ENCODE measurements at regions not wholly inside any gene's neighbourhood (a gene's known extent, or its start where the extent isn't known, plus 50 kb on each side); places are given as distances from the start of the nearest gene placed in this dataset.

DNA sequence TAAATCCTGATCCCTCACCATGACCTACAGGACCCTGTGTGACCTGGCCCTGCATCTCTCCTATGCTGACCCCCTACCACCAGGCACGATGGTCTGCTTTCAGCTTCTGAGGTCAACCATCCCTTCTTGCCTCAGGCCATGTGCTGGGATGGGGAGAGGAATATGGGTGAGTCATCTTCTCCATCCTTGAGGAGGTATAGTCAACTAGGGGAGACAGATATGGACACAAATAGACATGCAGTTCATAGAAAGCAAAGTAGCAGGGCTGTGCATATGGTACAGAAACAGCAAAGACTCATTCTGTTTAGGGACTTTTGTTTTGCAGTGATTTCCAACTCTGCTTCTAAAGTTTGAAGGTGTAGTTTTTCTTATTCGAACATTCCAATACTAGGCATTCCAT, 250.8 kb upstream of the FGGY start:
- no peaks in the 10 kb centered on the region for H3K4me1 ChIP-seq (ENCODE audit: control insufficient read depth, insufficient read depth, low read length)
- no peaks in the 10 kb centered on the region for H3K27me3 ChIP-seq (ENCODE audit: control insufficient read depth, insufficient read depth, low read length)
- no peaks in the 10 kb centered on the region for H3K9me3 ChIP-seq (ENCODE audit: control insufficient read depth, insufficient read depth, low read length)
- H3K36me3 ChIP-seq (ENCODE audit: control insufficient read depth, insufficient read depth, low read length), result no peaks in the 10 kb centered on the region
- no peak overlapping the region for H3K4me3 ChIP-seq (ENCODE audit: low read depth, low read length)
- H3K9ac ChIP-seq (ENCODE audit: low read depth, low read length), result no peak overlapping the region

DNA sequence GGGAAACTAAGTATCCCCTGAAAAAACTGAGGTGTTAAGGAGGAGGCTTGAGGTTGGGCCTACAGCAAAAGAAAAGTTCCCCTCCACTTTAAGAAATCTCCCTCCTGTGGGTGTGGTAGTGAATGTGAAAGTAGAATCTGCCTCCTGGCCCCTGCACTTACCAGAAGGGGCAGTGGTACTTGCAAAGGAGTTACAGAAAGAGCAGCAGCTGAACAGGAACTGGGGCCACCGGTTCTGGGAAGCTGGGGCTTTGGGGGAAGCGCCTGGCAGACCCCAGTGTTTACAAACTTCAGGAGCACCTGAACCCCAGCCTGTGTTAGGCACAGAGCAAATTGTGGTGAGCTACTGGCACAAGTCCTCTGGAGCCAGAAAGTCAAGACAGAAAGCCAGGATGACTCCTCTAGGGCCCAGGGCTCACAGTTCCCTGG, 250.2 kb upstream of the FGGY start:
- H3K27me3 ChIP-seq (ENCODE audit: control insufficient read depth, insufficient read depth, low read length), result no peaks in the 10 kb centered on the region
- H3K4me3 ChIP-seq (ENCODE audit: low read depth, low read length), result no peak overlapping the region
- no peaks in the 10 kb centered on the region for H3K4me1 ChIP-seq (ENCODE audit: control insufficient read depth, insufficient read depth, low read length)
- no peaks in the 10 kb centered on the region for H3K9me3 ChIP-seq (ENCODE audit: control insufficient read depth, insufficient read depth, low read length)
- H3K9ac ChIP-seq (ENCODE audit: low read depth, low read length), result peak overlapping the region; percentile 24
- H3K36me3 ChIP-seq (ENCODE audit: control insufficient read depth, insufficient read depth, low read length), result no peaks in the 10 kb centered on the region

DNA sequence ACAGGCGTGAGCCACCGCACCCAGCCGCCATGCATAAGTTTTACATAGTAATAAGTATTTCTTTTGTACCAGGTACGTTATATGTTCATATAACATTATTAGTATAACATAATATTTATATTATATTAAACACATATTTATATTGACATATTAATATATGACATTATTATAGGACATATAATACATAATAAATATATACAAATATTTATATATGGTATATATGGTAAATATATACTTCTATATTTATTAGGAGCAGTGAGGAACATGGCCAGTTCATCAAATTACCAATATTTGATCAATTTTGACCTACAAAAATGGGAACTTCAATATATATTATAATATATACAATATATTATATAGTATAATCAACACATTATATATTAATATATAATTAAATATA, 245.9 kb upstream of the FGGY start:
- Histone ChIP-seq H3K36me3 (ENCODE audit: control insufficient read depth, insufficient read depth, low read length) (no peaks in the 10 kb centered on the region), H3K4me1 (ENCODE audit: control insufficient read depth, insufficient read depth, low read length) (no peaks in the 10 kb centered on the region), H3K4me3 (ENCODE audit: low read depth, low read length) (no peak overlapping the region), H3K9ac (ENCODE audit: low read depth, low read length) (no peak overlapping the region), H3K9me3 (ENCODE audit: control insufficient read depth, insufficient read depth, low read length) (no peaks in the 10 kb centered on the region), H3K27me3 (ENCODE audit: control insufficient read depth, insufficient read depth, low read length) (no peaks in the 10 kb centered on the region)

DNA sequence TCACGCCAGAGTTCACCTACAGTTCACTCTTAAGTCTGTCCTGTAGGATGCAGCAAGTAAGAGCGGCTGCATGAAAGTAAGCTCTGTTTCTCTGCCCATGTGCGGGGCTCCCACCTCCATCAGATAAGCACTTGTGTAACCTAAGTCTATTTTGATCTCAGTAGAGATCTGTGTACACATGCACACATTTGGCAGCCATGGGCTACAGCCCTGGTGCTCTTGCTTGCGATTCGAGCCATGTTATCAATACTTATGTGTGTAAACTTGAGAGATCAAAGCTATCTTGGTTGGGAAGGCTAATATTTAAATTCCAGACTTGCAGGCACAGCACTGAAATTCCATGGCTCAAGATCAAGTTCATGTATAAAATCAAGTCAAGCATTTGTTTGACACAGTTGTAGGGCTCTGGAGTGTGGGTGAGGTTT, 244.7 kb upstream of the FGGY start:
- Histone ChIP-seq H3K9me3 (ENCODE audit: control insufficient read depth, insufficient read depth, low read length) (no peaks in the 10 kb centered on the region), H3K4me1 (ENCODE audit: control insufficient read depth, insufficient read depth, low read length) (peaks cover 5% of the 10 kb centered on the region), H3K4me3 (ENCODE audit: low read depth, low read length) (no peak overlapping the region), H3K36me3 (ENCODE audit: control insufficient read depth, insufficient read depth, low read length) (no peaks in the 10 kb centered on the region), H3K9ac (ENCODE audit: low read depth, low read length) (no peak overlapping the region), H3K27me3 (ENCODE audit: control insufficient read depth, insufficient read depth, low read length) (no peaks in the 10 kb centered on the region)

DNA sequence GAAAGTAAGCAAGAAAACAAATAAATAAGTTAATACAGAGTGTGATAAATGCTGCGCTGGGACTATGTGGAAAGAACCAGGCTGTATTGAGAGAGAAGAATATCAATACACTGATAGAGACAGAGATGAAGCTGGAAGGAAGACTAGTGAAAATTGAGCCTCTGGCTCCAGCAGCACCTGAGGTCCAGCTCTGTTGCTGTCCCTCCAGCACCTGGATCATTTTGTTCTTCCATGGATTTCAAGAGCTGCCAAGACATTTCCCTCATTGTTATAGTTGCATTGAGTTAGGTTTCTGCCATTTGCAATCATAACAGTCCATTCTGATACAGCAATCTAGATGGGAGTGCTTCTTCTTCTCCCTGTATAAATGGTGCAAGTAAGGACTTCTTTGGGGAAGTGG, 242.7 kb upstream of the FGGY start:
- H3K27me3 ChIP-seq (ENCODE audit: control insufficient read depth, insufficient read depth, low read length), result no peaks in the 10 kb centered on the region
- peaks cover 19% of the 10 kb centered on the region for H3K4me1 ChIP-seq (ENCODE audit: control insufficient read depth, insufficient read depth, low read length)
- no peaks in the 10 kb centered on the region for H3K36me3 ChIP-seq (ENCODE audit: control insufficient read depth, insufficient read depth, low read length)
- H3K9me3 ChIP-seq (ENCODE audit: control insufficient read depth, insufficient read depth, low read length), result no peaks in the 10 kb centered on the region
- no peak overlapping the region for H3K4me3 ChIP-seq (ENCODE audit: low read depth, low read length)
- no peak overlapping the region for H3K9ac ChIP-seq (ENCODE audit: low read depth, low read length)

- Histone ChIP-seq H3K4me3 (ENCODE audit: low read depth, low read length) (no peak overlapping the region), H3K9me3 (ENCODE audit: control insufficient read depth, insufficient read depth, low read length) (no peaks in the 10 kb centered on the region), H3K36me3 (ENCODE audit: control insufficient read depth, insufficient read depth, low read length) (no peaks in the 10 kb centered on the region), H3K27me3 (ENCODE audit: control insufficient read depth, insufficient read depth, low read length) (no peaks in the 10 kb centered on the region), H3K9ac (ENCODE audit: low read depth, low read length) (no peak overlapping the region), H3K4me1 (ENCODE audit: control insufficient read depth, insufficient read depth, low read length) (peaks cover 19% of the 10 kb centered on the region)
These were observed 240.8 kb upstream of the FGGY start for GRCh38 chr1:59055908-59056719.

DNA sequence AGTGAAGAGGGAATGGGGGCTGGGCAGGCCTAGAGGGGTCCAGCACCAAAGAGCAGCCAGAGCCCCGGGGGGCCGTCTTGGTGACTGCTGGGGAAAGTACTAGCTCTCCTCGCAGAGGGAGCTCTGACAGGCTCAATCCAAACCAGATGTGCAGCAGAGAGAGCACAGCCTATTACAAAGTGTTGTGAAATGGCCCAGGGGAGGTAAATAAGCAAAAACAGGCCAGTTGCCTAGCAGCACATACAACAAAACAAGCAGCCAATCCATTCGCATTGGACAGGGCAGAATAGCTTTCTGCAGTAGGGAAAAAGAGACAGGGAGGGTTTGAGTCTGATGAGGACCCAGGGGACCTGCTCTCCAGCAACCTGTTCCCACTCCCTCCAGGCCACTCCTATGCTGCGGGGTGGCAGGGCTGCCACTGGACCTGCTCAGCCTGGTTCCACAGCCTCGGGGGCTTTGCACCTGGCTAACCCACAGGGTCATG, 239.6 kb upstream of the FGGY start:
- Histone ChIP-seq H3K4me1 (ENCODE audit: control insufficient read depth, insufficient read depth, low read length) (peaks cover 24% of the 10 kb centered on the region), H3K27me3 (ENCODE audit: control insufficient read depth, insufficient read depth, low read length) (no peaks in the 10 kb centered on the region), H3K36me3 (ENCODE audit: control insufficient read depth, insufficient read depth, low read length) (no peaks in the 10 kb centered on the region), H3K9me3 (ENCODE audit: control insufficient read depth, insufficient read depth, low read length) (no peaks in the 10 kb centered on the region), H3K9ac (ENCODE audit: low read depth, low read length) (no peak overlapping the region), H3K4me3 (ENCODE audit: low read depth, low read length) (no peak overlapping the region)

DNA sequence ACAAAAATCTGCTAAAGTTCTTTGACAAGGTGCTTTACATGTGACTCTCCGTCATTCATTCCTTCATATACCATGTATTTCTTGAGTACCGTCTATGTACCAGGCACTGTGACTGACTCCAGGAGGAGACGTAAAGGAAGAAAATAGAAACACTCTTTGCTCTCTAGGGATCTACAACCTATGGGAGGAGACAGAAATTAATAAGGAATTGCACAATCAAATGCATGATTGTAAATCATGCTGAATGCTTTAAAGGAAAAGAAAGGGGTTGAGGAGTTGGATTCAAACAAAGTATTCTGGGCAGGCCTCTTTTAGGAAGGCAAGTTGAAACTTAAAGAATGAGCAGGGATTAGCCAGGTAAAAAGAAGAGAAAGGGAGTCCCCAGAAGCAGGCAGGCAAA, 239.1 kb upstream of the FGGY start:
- H3K27me3 ChIP-seq (ENCODE audit: control insufficient read depth, insufficient read depth, low read length), result no peaks in the 10 kb centered on the region
- no peak overlapping the region for H3K9ac ChIP-seq (ENCODE audit: low read depth, low read length)
- H3K36me3 ChIP-seq (ENCODE audit: control insufficient read depth, insufficient read depth, low read length), result no peaks in the 10 kb centered on the region
- H3K4me1 ChIP-seq (ENCODE audit: control insufficient read depth, insufficient read depth, low read length), result peaks cover 25% of the 10 kb centered on the region
- no peak overlapping the region for H3K4me3 ChIP-seq (ENCODE audit: low read depth, low read length)
- no peaks in the 10 kb centered on the region for H3K9me3 ChIP-seq (ENCODE audit: control insufficient read depth, insufficient read depth, low read length)

- peaks cover 29% of the 10 kb centered on the region for H3K4me1 ChIP-seq (ENCODE audit: control insufficient read depth, insufficient read depth, low read length)
- no peaks in the 10 kb centered on the region for H3K9me3 ChIP-seq (ENCODE audit: control insufficient read depth, insufficient read depth, low read length)
- no peaks in the 10 kb centered on the region for H3K36me3 ChIP-seq (ENCODE audit: control insufficient read depth, insufficient read depth, low read length)
- H3K27me3 ChIP-seq (ENCODE audit: control insufficient read depth, insufficient read depth, low read length), result no peaks in the 10 kb centered on the region
- H3K9ac ChIP-seq (ENCODE audit: low read depth, low read length), result no peak overlapping the region
- no peak overlapping the region for H3K4me3 ChIP-seq (ENCODE audit: low read depth, low read length)
These were observed 238.0 kb upstream of the FGGY start for GRCh38 chr1:59058665-59059439.

- Histone ChIP-seq H3K27me3 (ENCODE audit: control insufficient read depth, insufficient read depth, low read length) (no peaks in the 10 kb centered on the region), H3K36me3 (ENCODE audit: control insufficient read depth, insufficient read depth, low read length) (no peaks in the 10 kb centered on the region), H3K9me3 (ENCODE audit: control insufficient read depth, insufficient read depth, low read length) (no peaks in the 10 kb centered on the region), H3K4me1 (ENCODE audit: control insufficient read depth, insufficient read depth, low read length) (peaks cover 39% of the 10 kb centered on the region), H3K9ac (ENCODE audit: low read depth, low read length) (no peak overlapping the region), H3K4me3 (ENCODE audit: low read depth, low read length) (no peak overlapping the region)
These were observed 235.0 kb upstream of the FGGY start for GRCh38 chr1:59061876-59062275.

DNA sequence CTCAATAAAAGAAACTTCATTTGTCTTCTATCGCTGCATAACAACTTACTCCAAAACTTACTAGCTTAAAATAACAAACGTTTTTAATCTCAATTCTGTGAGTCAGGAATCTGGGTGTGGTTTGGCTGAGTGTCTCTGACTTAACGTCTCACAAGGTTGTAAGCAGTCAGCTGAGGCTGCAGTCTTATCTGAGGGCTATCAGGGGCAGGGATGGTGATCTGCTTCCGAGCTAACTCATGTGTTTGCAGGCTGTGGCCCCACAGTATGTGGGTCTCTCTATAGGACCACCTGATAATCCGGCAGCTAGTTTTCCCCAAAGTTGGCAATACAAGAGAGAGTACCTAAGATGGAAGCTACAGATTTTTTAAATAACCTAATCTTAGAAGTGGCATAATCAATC, 234.2 kb upstream of the FGGY start:
- Histone ChIP-seq H3K9ac (ENCODE audit: low read depth, low read length) (no peak overlapping the region), H3K4me1 (ENCODE audit: control insufficient read depth, insufficient read depth, low read length) (peaks cover 33% of the 10 kb centered on the region), H3K9me3 (ENCODE audit: control insufficient read depth, insufficient read depth, low read length) (no peaks in the 10 kb centered on the region), H3K36me3 (ENCODE audit: control insufficient read depth, insufficient read depth, low read length) (no peaks in the 10 kb centered on the region), H3K27me3 (ENCODE audit: control insufficient read depth, insufficient read depth, low read length) (no peaks in the 10 kb centered on the region), H3K4me3 (ENCODE audit: low read depth, low read length) (no peak overlapping the region)

DNA sequence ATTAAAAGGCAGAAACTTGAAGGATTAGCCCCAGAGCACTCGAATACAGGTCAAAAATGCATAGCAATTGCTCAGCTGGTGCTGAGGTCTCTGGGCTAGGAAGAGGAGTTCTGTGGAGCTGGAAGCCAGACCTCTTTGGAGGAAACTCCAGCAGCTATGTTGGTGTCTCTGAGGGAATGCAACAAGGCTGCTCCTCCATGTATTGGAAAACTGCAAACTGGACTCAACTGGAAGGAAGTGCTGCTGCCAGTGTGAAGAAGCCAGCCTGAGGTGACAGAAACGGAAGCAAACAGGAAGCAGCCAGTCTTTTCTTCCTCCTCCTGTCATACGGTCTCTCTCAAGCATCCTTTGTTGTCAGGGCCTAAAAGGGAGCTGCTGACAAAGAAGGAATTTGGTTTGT, 233.4 kb upstream of the FGGY start:
- no peaks in the 10 kb centered on the region for H3K9me3 ChIP-seq (ENCODE audit: control insufficient read depth, insufficient read depth, low read length)
- H3K9ac ChIP-seq (ENCODE audit: low read depth, low read length), result no peak overlapping the region
- H3K4me3 ChIP-seq (ENCODE audit: low read depth, low read length), result no peak overlapping the region
- H3K27me3 ChIP-seq (ENCODE audit: control insufficient read depth, insufficient read depth, low read length), result no peaks in the 10 kb centered on the region
- H3K4me1 ChIP-seq (ENCODE audit: control insufficient read depth, insufficient read depth, low read length), result peaks cover 28% of the 10 kb centered on the region
- no peaks in the 10 kb centered on the region for H3K36me3 ChIP-seq (ENCODE audit: control insufficient read depth, insufficient read depth, low read length)

Measured in iPS-15b (cell line).